T-helper 1 cell treated with Interleukin-12 subunit alpha and Interleukin-12 subunit beta and Interleukin-4 antibody, amounts not matched to agents 30 μg/mL and 1 μg/mL, for 36 hours (primary cell): ENCODE measurements at regions not wholly inside any gene's neighbourhood (a gene's known extent, or its start where the extent isn't known, plus 50 kb on each side); places are given as distances from the start of the nearest gene placed in this dataset.

Experiments used
- H3K27ac Mint-ChIP-seq: one replicate; pipeline ENCODE4 v1.8.0; 2021; ENCODE audit warnings: mild to moderate bottlenecking, mixed read lengths
- H3K27me3 Mint-ChIP-seq: one replicate; pipeline ENCODE4 v1.8.0; 2021; ENCODE audit warnings: low read depth, mixed read lengths
- H3K36me3 Mint-ChIP-seq: one replicate; pipeline ENCODE4 v1.8.0; 2021; ENCODE audit warnings: low read depth, mixed read lengths
- H3K4me1 Mint-ChIP-seq: one replicate; pipeline ENCODE4 v1.8.0; 2021; ENCODE audit warnings: low read depth, mixed read lengths
- H3K4me3 Mint-ChIP-seq: one replicate; pipeline ENCODE4 v1.8.0; 2021; ENCODE audit warnings: mild to moderate bottlenecking, moderate library complexity, mixed read lengths
- H3K9me3 Mint-ChIP-seq: one replicate; pipeline ENCODE4 v1.8.0; 2021; ENCODE audit warnings: mixed read lengths

- Mint-ChIP-seq H3K27ac (no peak overlapping the region), H3K9me3 (no peaks in the 10 kb centered on the region), H3K27me3 (peaks cover 14% of the 10 kb centered on the region), H3K36me3 (no peaks in the 10 kb centered on the region), H3K4me1 (peaks cover 11% of the 10 kb centered on the region), H3K4me3 (no peak overlapping the region)
Observed at GRCh38 chr6:170080169-170080827, 210.6 kb downstream of the DLL1 start.

- Mint-ChIP-seq H3K27me3 (peaks cover 26% of the 10 kb centered on the region), H3K36me3 (peaks cover 3% of the 10 kb centered on the region), H3K27ac (no peak overlapping the region), H3K9me3 (peaks cover 5% of the 10 kb centered on the region), H3K4me1 (no peaks in the 10 kb centered on the region), H3K4me3 (no peak overlapping the region)
Observed at GRCh38 chr6:170076466-170077165, 214.3 kb downstream of the DLL1 start.

- no peak overlapping the region for H3K27ac Mint-ChIP-seq
- H3K4me3 Mint-ChIP-seq, result no peak overlapping the region
- peaks cover 35% of the 10 kb centered on the region for H3K27me3 Mint-ChIP-seq
- H3K9me3 Mint-ChIP-seq, result peaks cover 5% of the 10 kb centered on the region
- H3K4me1 Mint-ChIP-seq, result no peaks in the 10 kb centered on the region
- peaks cover 3% of the 10 kb centered on the region for H3K36me3 Mint-ChIP-seq
Observed at GRCh38 chr6:170075659-170076223, 215.1 kb downstream of the DLL1 start.

- Mint-ChIP-seq H3K9me3 (peaks cover 5% of the 10 kb centered on the region), H3K36me3 (peaks cover 3% of the 10 kb centered on the region), H3K27me3 (peaks cover 43% of the 10 kb centered on the region), H3K4me1 (no peaks in the 10 kb centered on the region), H3K27ac (no peak overlapping the region), H3K4me3 (no peak overlapping the region)
Observed at GRCh38 chr6:170074907-170075306, 216.0 kb downstream of the DLL1 start.

- Mint-ChIP-seq H3K27ac (no peak overlapping the region), H3K9me3 (peaks cover 5% of the 10 kb centered on the region), H3K36me3 (peaks cover 3% of the 10 kb centered on the region), H3K27me3 (peaks cover 44% of the 10 kb centered on the region), H3K4me1 (no peaks in the 10 kb centered on the region), H3K4me3 (no peak overlapping the region)
Observed at GRCh38 chr6:170074435-170074834, 216.4 kb downstream of the DLL1 start.

GRCh38 chr6:170073846-170074245 lies 217.0 kb downstream of the DLL1 start:
- no peak overlapping the region for H3K27ac Mint-ChIP-seq
- H3K36me3 Mint-ChIP-seq, result peaks cover 3% of the 10 kb centered on the region
- peaks cover 44% of the 10 kb centered on the region for H3K27me3 Mint-ChIP-seq
- peaks cover 5% of the 10 kb centered on the region for H3K9me3 Mint-ChIP-seq
- no peak overlapping the region for H3K4me3 Mint-ChIP-seq
- no peaks in the 10 kb centered on the region for H3K4me1 Mint-ChIP-seq

- no peak overlapping the region for H3K27ac Mint-ChIP-seq
- H3K9me3 Mint-ChIP-seq, result peaks cover 5% of the 10 kb centered on the region
- H3K4me1 Mint-ChIP-seq, result no peaks in the 10 kb centered on the region
- peaks cover 3% of the 10 kb centered on the region for H3K36me3 Mint-ChIP-seq
- peaks cover 36% of the 10 kb centered on the region for H3K27me3 Mint-ChIP-seq
- H3K4me3 Mint-ChIP-seq, result no peak overlapping the region
Observed at GRCh38 chr6:170072246-170072645, 218.6 kb downstream of the DLL1 start.

GRCh38 chr6:170069611-170070010 lies 221.3 kb downstream of the DLL1 start:
- Mint-ChIP-seq H3K27ac (no peak overlapping the region), H3K4me1 (no peaks in the 10 kb centered on the region), H3K9me3 (peaks cover 5% of the 10 kb centered on the region), H3K27me3 (peaks cover 35% of the 10 kb centered on the region), H3K4me3 (no peak overlapping the region), H3K36me3 (peaks cover 3% of the 10 kb centered on the region)

GRCh38 chr6:170068496-170068895 lies 222.4 kb downstream of the DLL1 start:
- Mint-ChIP-seq H3K4me1 (no peaks in the 10 kb centered on the region), H3K36me3 (peaks cover 3% of the 10 kb centered on the region), H3K9me3 (peaks cover 5% of the 10 kb centered on the region), H3K27me3 (peaks cover 31% of the 10 kb centered on the region), H3K27ac (no peak overlapping the region), H3K4me3 (no peak overlapping the region)

- no peaks in the 10 kb centered on the region for H3K4me1 Mint-ChIP-seq
- H3K4me3 Mint-ChIP-seq, result no peak overlapping the region
- peaks cover 5% of the 10 kb centered on the region for H3K9me3 Mint-ChIP-seq
- H3K27me3 Mint-ChIP-seq, result peaks cover 27% of the 10 kb centered on the region
- no peak overlapping the region for H3K27ac Mint-ChIP-seq
- peaks cover 3% of the 10 kb centered on the region for H3K36me3 Mint-ChIP-seq
Observed at GRCh38 chr6:170067923-170068360, 222.9 kb downstream of the DLL1 start.

GRCh38 chr6:170067181-170067641 lies 223.7 kb downstream of the DLL1 start:
- H3K9me3 Mint-ChIP-seq, result peaks cover 2% of the 10 kb centered on the region
- no peak overlapping the region for H3K4me3 Mint-ChIP-seq
- peaks cover 2% of the 10 kb centered on the region for H3K36me3 Mint-ChIP-seq
- H3K27ac Mint-ChIP-seq, result no peak overlapping the region
- no peaks in the 10 kb centered on the region for H3K4me1 Mint-ChIP-seq
- peaks cover 24% of the 10 kb centered on the region for H3K27me3 Mint-ChIP-seq

GRCh38 chr6:170066679-170067078 lies 224.2 kb downstream of the DLL1 start:
- H3K4me3 Mint-ChIP-seq, result no peak overlapping the region
- no peaks in the 10 kb centered on the region for H3K9me3 Mint-ChIP-seq
- H3K27ac Mint-ChIP-seq, result no peak overlapping the region
- peaks cover 19% of the 10 kb centered on the region for H3K27me3 Mint-ChIP-seq
- H3K4me1 Mint-ChIP-seq, result no peaks in the 10 kb centered on the region
- H3K36me3 Mint-ChIP-seq, result no peaks in the 10 kb centered on the region

GRCh38 chr6:170063851-170064602 lies 226.9 kb downstream of the DLL1 start:
- H3K27ac Mint-ChIP-seq, result no peak overlapping the region
- peaks cover 6% of the 10 kb centered on the region for H3K27me3 Mint-ChIP-seq
- no peaks in the 10 kb centered on the region for H3K9me3 Mint-ChIP-seq
- H3K36me3 Mint-ChIP-seq, result no peaks in the 10 kb centered on the region
- H3K4me1 Mint-ChIP-seq, result no peaks in the 10 kb centered on the region
- H3K4me3 Mint-ChIP-seq, result no peak overlapping the region

GRCh38 chr6:170063431-170063830 lies 227.4 kb downstream of the DLL1 start:
- Mint-ChIP-seq H3K4me3 (no peak overlapping the region), H3K36me3 (no peaks in the 10 kb centered on the region), H3K27me3 (peaks cover 6% of the 10 kb centered on the region), H3K27ac (no peak overlapping the region), H3K9me3 (no peaks in the 10 kb centered on the region), H3K4me1 (no peaks in the 10 kb centered on the region)
